SK-N-MC (cell line): ENCODE measurements at regions not wholly inside any gene's neighbourhood (a gene's known extent, or its start where the extent isn't known, plus 50 kb on each side); places are given as distances from the start of the nearest gene placed in this dataset.

Experiments
- EZH2 ChIP-seq: fragments of 200-600 bp; sonication (generic); IDR thresholded peaks from one replicate; pipeline ENCODE4 v1.6.1; 2017; ENCODE audit warnings: antibody characterized with exemption
- FOXP2 ChIP-seq: optimal IDR thresholded peaks from 2 replicates; pipeline ENCODE3; 2011; ENCODE audit warnings: mild to moderate bottlenecking, moderate library complexity; ENCODE audit not compliant: insufficient read depth; ENCODE audit errors: extremely low read length, control extremely low read depth
- POLR2AphosphoS5 ChIP-seq: IDR thresholded peaks from 2 replicates; pipeline ENCODE4 v1.6.1; 2012; ENCODE audit warnings: mild to moderate bottlenecking, low read depth, low read length, borderline replicate concordance

- TF ChIP-seq EZH2 (no peak), POLR2AphosphoS5 (no peak), FOXP2 (no peak)
Observed at GRCh38 chr2:129187343-129187742, 792.1 kb upstream of the RAB6C start.
